Heart right ventricle (tissue), 16 donors: ENCODE measurements at regions not wholly inside any gene's neighbourhood (a gene's known extent, or its start where the extent isn't known, plus 50 kb on each side); places are given as distances from the start of the nearest gene placed in this dataset.

ENCODE experiments used
- ATAC-seq, 8 donors: fragments of 200-7000 bp; cut with Tn5 transposase; one replicate each; pipeline ENCODE4 v1.9.1; 2020; ENCODE audit warnings: mild to moderate bottlenecking in 8 of 8, moderate library complexity in 8 of 8, moderate number of reproducible peaks in 1 of 8
- DNase-seq, 2 donors: peaks; one replicate each; pipeline ENCODE4 v3.0.0-alpha.2; 2020
- H3K27ac ChIP-seq, 10 donors: fragments of 200-600 bp; sonication (generic) in 2 of 10; one replicate each; pipeline versions ENCODE4 v1.5.0 to v1.8.0; 2020 to 2022; ENCODE audit warnings: mild to moderate bottlenecking in 3 of 10
- H3K27me3 ChIP-seq, 7 donors: fragments of 200-600 bp; one replicate each; pipeline ENCODE4 v1.8.0; 2021 to 2022; ENCODE audit warnings: mild to moderate bottlenecking in 2 of 7
- H3K36me3 ChIP-seq, 9 donors: fragments of 200-600 bp; sonication (generic) in 1 of 9; one replicate each; pipeline versions ENCODE4 v1.5.0 to v1.8.0; 2020 to 2022; ENCODE audit warnings: mild to moderate bottlenecking in 2 of 9
- H3K4me1 ChIP-seq, 9 donors: fragments of 200-600 bp; sonication (generic) in 1 of 9; one replicate each; pipeline versions ENCODE4 v1.5.0 to v1.8.0; 2020 to 2022; ENCODE audit warnings: mild to moderate bottlenecking in 4 of 9
- H3K4me3 ChIP-seq, 10 donors: fragments of 200-600 bp; sonication (generic) in 2 of 10; one replicate each; pipeline versions ENCODE4 v1.5.0 to v1.8.0; 2020 to 2022; ENCODE audit warnings: mild to moderate bottlenecking in 7 of 10, moderate library complexity in 2 of 10
- H3K9me3 ChIP-seq, 11 donors: fragments of 200-600 bp in 10 of 11; sonication (generic) in 2 of 11; one replicate each; pipeline versions ENCODE4 v1.5.0 to v1.8.0; 2013 to 2022; ENCODE audit warnings: mild to moderate bottlenecking in 2 of 11, control low read depth in 1 of 11, moderate library complexity in 1 of 11
- WGBS, 2 donors: extraction: QIAGEN DNeasy Blood & Tissue Kit; methylation state at CpG; one replicate each; pipeline ENCODE4 v1.1.7; 2013; ENCODE audit warnings: inconsistent platforms in 1 of 2; 5-methylcytosine and 5-hydroxymethylcytosine counted together
- intact Hi-C, 10 donors: fragments of 100-400 bp; cut with DNase I; formaldehyde crosslinking; loops; one replicate each; pipeline versions ENCODE4 v1.11.1 to v1.14.2; 2022
- TF ChIP-seq, protein P1 (sequence below), 9 donors: fragments of 200-600 bp; sonication (generic) in 2 of 9; IDR thresholded peaks; one replicate each; pipeline versions ENCODE4 v1.5.0 to v1.8.0; 2021 to 2022; ENCODE audit warnings: antibody characterized with exemption in 9 of 9, mild to moderate bottlenecking in 5 of 9, moderate library complexity in 1 of 9
- donor health status: Arrhythmogenic right ventricular cardiomyopathy.
- donor health status: ischemic (EF 13 %, LVEDD 7.1; RV severe dilation, severe dysfunction).
- donor health status: healthy with polysubstance abuse.
- donor health status: DM: no; HTN: yes; CAD: no.
- donor health status: DM: no; HTN: no; CAD: no.
- donor health status: ischemic (EF 25% LVEDD 6.9; RV normal size, moderate dysfunction).
- donor health status: ischemic (EF 25% LVEDD 5.7; RV mildly dilated, moderate dysfunction).
- donor health status: healthy.
- donor health status: DM: yes; HTN: yes; CAD: no.
- donor health status: Ischemic cardiomyopathy.
- donor health status: ischemic (EF 35%, LVEDD 5.7; RV mildly dilated, moderate dysfunction).
- donor health status: nonischemic (EF 11% LVEDD 7.7; RV severe dilation, severe dysfunction).
- donor health status: DM: yes; HTN: yes; CAD: no.
- donor health status: PGD.
- donor health status: ischemic (EF 29% LVEDD 5.4; RV normal size, mild dysfunction).
- donor health status: nonischemic (EF 23%, LVEDD 6.1; RV moderate dilation, normal function).

DNA sequence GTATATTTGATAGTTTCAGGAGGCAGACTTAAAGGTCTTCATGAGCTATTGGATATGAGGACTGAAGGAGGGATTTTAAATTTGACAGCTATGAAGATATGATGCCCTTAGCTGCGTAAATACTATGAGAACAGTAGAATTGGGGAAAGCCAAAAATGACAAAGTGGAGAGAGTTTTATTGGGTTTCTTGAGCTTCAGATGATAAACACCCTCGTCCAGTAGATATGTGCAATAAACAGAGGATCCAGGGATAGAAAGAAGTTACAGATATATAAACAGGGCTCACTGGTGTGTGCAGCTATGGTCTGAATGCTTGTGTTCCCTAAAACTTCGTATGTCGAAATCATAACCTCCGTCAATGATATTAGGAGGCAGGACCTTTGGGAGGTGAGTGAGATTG lies 131.3 kb downstream of the INHBA start:
- 84 to 90% methylated on average over 5 of the region's 5 CpGs for WGBS, 2 donors
- ATAC-seq (no peak), DNase-seq (no peak)
- TF ChIP-seq, protein P1, sequence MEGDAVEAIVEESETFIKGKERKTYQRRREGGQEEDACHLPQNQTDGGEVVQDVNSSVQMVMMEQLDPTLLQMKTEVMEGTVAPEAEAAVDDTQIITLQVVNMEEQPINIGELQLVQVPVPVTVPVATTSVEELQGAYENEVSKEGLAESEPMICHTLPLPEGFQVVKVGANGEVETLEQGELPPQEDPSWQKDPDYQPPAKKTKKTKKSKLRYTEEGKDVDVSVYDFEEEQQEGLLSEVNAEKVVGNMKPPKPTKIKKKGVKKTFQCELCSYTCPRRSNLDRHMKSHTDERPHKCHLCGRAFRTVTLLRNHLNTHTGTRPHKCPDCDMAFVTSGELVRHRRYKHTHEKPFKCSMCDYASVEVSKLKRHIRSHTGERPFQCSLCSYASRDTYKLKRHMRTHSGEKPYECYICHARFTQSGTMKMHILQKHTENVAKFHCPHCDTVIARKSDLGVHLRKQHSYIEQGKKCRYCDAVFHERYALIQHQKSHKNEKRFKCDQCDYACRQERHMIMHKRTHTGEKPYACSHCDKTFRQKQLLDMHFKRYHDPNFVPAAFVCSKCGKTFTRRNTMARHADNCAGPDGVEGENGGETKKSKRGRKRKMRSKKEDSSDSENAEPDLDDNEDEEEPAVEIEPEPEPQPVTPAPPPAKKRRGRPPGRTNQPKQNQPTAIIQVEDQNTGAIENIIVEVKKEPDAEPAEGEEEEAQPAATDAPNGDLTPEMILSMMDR (IDR thresholded peaks at IDR 0.05): no peak
- intact Hi-C loops: no loop called here
- Histone ChIP-seq H3K4me3 (no peak overlapping the region), H3K27me3 (no peaks in the 10 kb centered on the region), H3K27ac (no peak overlapping the region), H3K36me3 (no peaks in the 10 kb centered on the region), H3K9me3 (no peaks in the 10 kb centered on the region), H3K4me1 (peaks cover 0 to 10% (median 3%) of the 10 kb centered on the region in 9 donors)

DNA sequence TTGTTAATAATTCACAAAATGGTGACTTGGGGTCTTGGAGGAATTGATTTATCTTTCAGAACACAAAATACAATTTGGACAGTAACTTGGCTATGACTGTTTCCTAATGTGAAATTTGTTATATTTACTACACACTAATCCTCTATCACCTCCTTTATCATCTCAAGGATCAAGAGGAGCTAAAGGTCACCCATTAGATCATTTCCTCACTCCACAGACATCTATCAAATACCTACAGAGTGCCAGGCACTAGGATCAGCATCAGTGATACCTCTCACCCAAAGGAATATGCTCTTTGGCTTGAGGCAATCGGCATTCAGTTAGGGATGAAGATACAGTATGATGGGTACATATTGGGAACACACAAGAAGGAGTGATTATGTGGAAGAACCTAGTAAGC lies 132.1 kb downstream of the INHBA start:
- intact Hi-C loops: no loop called here
- Histone ChIP-seq H3K27ac (no peak overlapping the region), H3K27me3 (no peaks in the 10 kb centered on the region), H3K36me3 (no peaks in the 10 kb centered on the region), H3K4me1 (peaks cover 0 to 10% (median 3%) of the 10 kb centered on the region in 9 donors), H3K9me3 (no peaks in the 10 kb centered on the region), H3K4me3 (no peak overlapping the region)
- no peak for ATAC-seq
- WGBS, 2 donors: 86 to 90% methylated on average over 1 of the region's 1 CpG
- no peak for DNase-seq
- TF ChIP-seq, protein P1 (IDR thresholded peaks at IDR 0.05): no peak

GRCh38 chr7:41568135-41568534 lies 134.8 kb downstream of the INHBA start:
- DNase-seq (no peak), ATAC-seq (no peak)
- H3K4me3 ChIP-seq: no peak overlapping the region
- WGBS, 2 donors: 68 to 83% methylated on average over 1 of the region's 1 CpG
- TF ChIP-seq, protein P1 (IDR thresholded peaks at IDR 0.05): no peak
- H3K27ac ChIP-seq: no peak overlapping the region
- no peaks in the 10 kb centered on the region for H3K36me3 ChIP-seq
- no peaks in the 10 kb centered on the region for H3K9me3 ChIP-seq
- intact Hi-C loops: no loop called here
- no peaks in the 10 kb centered on the region for H3K27me3 ChIP-seq
- H3K4me1 ChIP-seq: peaks cover 0 to 10% (median 0%) of the 10 kb centered on the region in 9 donors

- ATAC-seq: no peak
- no peaks in the 10 kb centered on the region for H3K27me3 ChIP-seq
- H3K9me3 ChIP-seq: no peaks in the 10 kb centered on the region
- WGBS, 2 donors: 76 to 82% methylated on average over 2 of the region's 2 CpGs
- intact Hi-C loops: no loop called here
- peaks cover 0 to 10% (median 0%) of the 10 kb centered on the region in 9 donors for H3K4me1 ChIP-seq
- TF ChIP-seq, protein P1 (IDR thresholded peaks at IDR 0.05): no peak
- DNase-seq: no peak
- no peak overlapping the region for H3K4me3 ChIP-seq
- H3K36me3 ChIP-seq: no peaks in the 10 kb centered on the region
- no peak overlapping the region for H3K27ac ChIP-seq
These were observed 135.2 kb downstream of the INHBA start for GRCh38 chr7:41567731-41568114.
